Neural progenitor cell (in vitro differentiated cells): ENCODE measurements at regions not wholly inside any gene's neighbourhood (a gene's known extent, or its start where the extent isn't known, plus 50 kb on each side); places are given as distances from the start of the nearest gene placed in this dataset.
"Not testable (repeated sequence)": the region's sequence is repeated elsewhere in the genome, so short reads cannot be mapped to it uniquely, and the experiment has no call there.

Experiments used
- CTCF ChIP-seq: fragments of 200-600 bp; sonication (generic); IDR thresholded peaks from 2 replicates; pipeline ENCODE4 v1.5.1; 2017; ENCODE audit warnings: antibody characterized with exemption, mild to moderate bottlenecking
- EZH2 ChIP-seq: fragments of 200-600 bp; sonication (generic); IDR thresholded peaks from 2 replicates; pipeline ENCODE4 v1.6.1; 2017; ENCODE audit warnings: antibody characterized with exemption, mild to moderate bottlenecking, moderate library complexity
- EZH2phosphoT487 ChIP-seq: fragments of 200-600 bp; sonication (generic); IDR thresholded peaks from 2 replicates; pipeline ENCODE4 v1.6.1; 2017; ENCODE audit warnings: antibody characterized with exemption

DNA sequence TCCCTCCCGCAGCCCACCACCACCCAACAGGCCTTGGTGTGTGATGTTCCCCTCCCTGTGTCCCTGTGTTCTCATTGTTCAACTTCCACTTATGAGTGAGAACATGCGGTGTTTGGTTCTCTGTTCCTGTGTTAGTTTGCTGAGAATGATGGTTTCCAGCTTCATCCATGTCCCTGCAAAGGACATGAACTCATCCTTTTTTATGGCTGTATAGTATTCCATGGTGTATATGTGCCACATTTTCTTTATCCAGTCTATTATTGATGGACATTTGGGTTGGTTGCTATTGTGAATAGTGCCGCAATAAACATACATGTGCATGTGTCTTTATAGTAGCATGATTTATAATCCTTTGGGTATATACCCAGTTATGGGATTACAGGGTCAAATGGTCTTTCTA, 59.1 kb upstream of the RHOBTB1 start:
- not testable (repeated sequence) for TF ChIP-seq CTCF, EZH2, EZH2phosphoT487
